ENCODE measurements at regions not wholly inside any gene's neighbourhood (a gene's known extent, or its start where the extent isn't known, plus 50 kb on each side); places are given as distances from the start of the nearest gene placed in this dataset.

DNA sequence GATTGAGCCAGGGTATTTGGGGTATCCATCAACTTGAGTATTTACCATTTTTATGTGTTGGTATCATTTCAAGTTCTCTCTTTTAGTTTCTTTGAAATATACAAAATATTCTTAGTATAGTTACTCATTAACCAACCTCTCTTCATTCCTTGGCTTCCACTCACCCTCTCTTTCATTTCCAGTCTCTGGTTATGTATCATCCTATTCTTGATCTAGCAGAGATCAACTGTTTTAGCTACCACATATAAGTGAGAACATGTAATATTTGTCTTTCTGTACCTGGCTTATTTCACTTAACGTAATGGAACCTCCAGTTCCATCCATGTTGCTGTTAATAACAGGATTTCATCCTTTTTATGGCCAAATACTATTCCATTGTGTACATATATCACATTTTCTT, 86.9 kb downstream of the DACT1 start:
- no peak overlapping the region for H3K14ac ChIP-seq (ENCODE audit: insufficient read length)
- no peak overlapping the region for H4K5ac ChIP-seq (ENCODE audit: insufficient read length, low read depth, low read length)
- no peak overlapping the region for H2BK12ac ChIP-seq (ENCODE audit: low read depth, low read length)
- DNase-seq (ENCODE audit: low read depth in 1 of 2, low spot score in 2 of 2) (no peak), FAIRE-seq (no peak)
- no peak overlapping the region for H2AFZ ChIP-seq (ENCODE audit: low read length)
- H3K23ac ChIP-seq (ENCODE audit: insufficient read length) = no peak overlapping the region
- H3K79me2 ChIP-seq (ENCODE audit: control insufficient read depth in 1 of 2, insufficient read depth in 2 of 2, low read length in 2 of 2) = no peaks in the 10 kb centered on the region
- no peak overlapping the region for H2BK5ac ChIP-seq (ENCODE audit: low read depth, low read length)
- no peak overlapping the region for H2BK20ac ChIP-seq (ENCODE audit: low read length)
- ChIA-PET CTCF (ENCODE audit: partially characterized antibody) (no interaction called here), POLR2A (ENCODE audit: partially characterized antibody) (no interaction called here)
- no peak overlapping the region for H3K27ac ChIP-seq (ENCODE audit: low read depth, low read length)
- H3K18ac ChIP-seq (ENCODE audit: extremely low read depth, low read length) = no peak overlapping the region
- H3K4me2 ChIP-seq (ENCODE audit: insufficient read depth in 1 of 2, low read depth in 2 of 2, low read length in 2 of 2) = no peak overlapping the region
- no peaks in the 10 kb centered on the region for H3K4me1 ChIP-seq (replicated peaks in 1 of 4; ENCODE audit: control insufficient read depth in 3 of 4, insufficient read depth in 4 of 4, low read length in 3 of 4)
- no peak overlapping the region for H4K91ac ChIP-seq (replicated peaks; ENCODE audit: insufficient read length, low read length)
- no peaks in the 10 kb centered on the region for H3K36me3 ChIP-seq (ENCODE audit: control insufficient read depth in 2 of 4, insufficient read depth in 4 of 4, low read length in 3 of 4)
- no peak overlapping the region for H2BK15ac ChIP-seq (ENCODE audit: low read length)
- H3K23me2 ChIP-seq (ENCODE audit: low read depth, low read length) = no peaks in the 10 kb centered on the region
- H3K9ac ChIP-seq (replicated peaks in 1 of 4; ENCODE audit: extremely low read depth in 1 of 4, low read depth in 3 of 4, low read length in 3 of 4) = no peak overlapping the region
- no peaks in the 10 kb centered on the region for H4K20me1 ChIP-seq (replicated peaks in 1 of 2; ENCODE audit: control insufficient read depth in 1 of 2, insufficient read depth in 2 of 2, low read length in 2 of 2)
- no peaks in the 10 kb centered on the region for H3K9me3 ChIP-seq (ENCODE audit: insufficient read depth in 2 of 2, low read depth in 1 of 2, low read length in 1 of 2)
- H3K56ac ChIP-seq (replicated peaks; ENCODE audit: insufficient read length, low read depth, low read length) = no peak overlapping the region
- no peak overlapping the region for H3K4me3 ChIP-seq (ENCODE audit: extremely low read depth in 1 of 4, insufficient read depth in 2 of 4, low read depth in 3 of 4, low read length in 4 of 4)
- H2BK120ac ChIP-seq (replicated peaks; ENCODE audit: low read depth, low read length) = no peak overlapping the region
- H4K8ac ChIP-seq (ENCODE audit: extremely low read depth, insufficient read depth, low read length) = no peak overlapping the region
- no peaks in the 10 kb centered on the region for H3K27me3 ChIP-seq (replicated peaks in 1 of 4; ENCODE audit: control insufficient read depth in 3 of 4, extremely low read depth in 1 of 4, insufficient read depth in 3 of 4, low read length in 3 of 4)
- H3K79me1 ChIP-seq (ENCODE audit: low read depth, low read length) = no peaks in the 10 kb centered on the region
- WGBS, 2 experiments (ENCODE audit: extremely low coverage in 1 of 2, insufficient coverage in 1 of 2, insufficient read length in 1 of 2, insufficient replicate concordance in 2 of 2, low coverage in 1 of 2, low lambda C conversion rate in 2 of 2, missing lambda C conversion rate in 1 of 2) = 84% methylated on average over 1 of the region's 1 CpG; no CpG with 5 or more reads in 1 of the 2 experiments
- no peak overlapping the region for H3K4ac ChIP-seq (replicated peaks; ENCODE audit: insufficient read length, low read depth, low read length)
- H2AK5ac ChIP-seq (ENCODE audit: low read depth, low read length) = no peak overlapping the region
- TF ChIP-seq, protein P1, sequence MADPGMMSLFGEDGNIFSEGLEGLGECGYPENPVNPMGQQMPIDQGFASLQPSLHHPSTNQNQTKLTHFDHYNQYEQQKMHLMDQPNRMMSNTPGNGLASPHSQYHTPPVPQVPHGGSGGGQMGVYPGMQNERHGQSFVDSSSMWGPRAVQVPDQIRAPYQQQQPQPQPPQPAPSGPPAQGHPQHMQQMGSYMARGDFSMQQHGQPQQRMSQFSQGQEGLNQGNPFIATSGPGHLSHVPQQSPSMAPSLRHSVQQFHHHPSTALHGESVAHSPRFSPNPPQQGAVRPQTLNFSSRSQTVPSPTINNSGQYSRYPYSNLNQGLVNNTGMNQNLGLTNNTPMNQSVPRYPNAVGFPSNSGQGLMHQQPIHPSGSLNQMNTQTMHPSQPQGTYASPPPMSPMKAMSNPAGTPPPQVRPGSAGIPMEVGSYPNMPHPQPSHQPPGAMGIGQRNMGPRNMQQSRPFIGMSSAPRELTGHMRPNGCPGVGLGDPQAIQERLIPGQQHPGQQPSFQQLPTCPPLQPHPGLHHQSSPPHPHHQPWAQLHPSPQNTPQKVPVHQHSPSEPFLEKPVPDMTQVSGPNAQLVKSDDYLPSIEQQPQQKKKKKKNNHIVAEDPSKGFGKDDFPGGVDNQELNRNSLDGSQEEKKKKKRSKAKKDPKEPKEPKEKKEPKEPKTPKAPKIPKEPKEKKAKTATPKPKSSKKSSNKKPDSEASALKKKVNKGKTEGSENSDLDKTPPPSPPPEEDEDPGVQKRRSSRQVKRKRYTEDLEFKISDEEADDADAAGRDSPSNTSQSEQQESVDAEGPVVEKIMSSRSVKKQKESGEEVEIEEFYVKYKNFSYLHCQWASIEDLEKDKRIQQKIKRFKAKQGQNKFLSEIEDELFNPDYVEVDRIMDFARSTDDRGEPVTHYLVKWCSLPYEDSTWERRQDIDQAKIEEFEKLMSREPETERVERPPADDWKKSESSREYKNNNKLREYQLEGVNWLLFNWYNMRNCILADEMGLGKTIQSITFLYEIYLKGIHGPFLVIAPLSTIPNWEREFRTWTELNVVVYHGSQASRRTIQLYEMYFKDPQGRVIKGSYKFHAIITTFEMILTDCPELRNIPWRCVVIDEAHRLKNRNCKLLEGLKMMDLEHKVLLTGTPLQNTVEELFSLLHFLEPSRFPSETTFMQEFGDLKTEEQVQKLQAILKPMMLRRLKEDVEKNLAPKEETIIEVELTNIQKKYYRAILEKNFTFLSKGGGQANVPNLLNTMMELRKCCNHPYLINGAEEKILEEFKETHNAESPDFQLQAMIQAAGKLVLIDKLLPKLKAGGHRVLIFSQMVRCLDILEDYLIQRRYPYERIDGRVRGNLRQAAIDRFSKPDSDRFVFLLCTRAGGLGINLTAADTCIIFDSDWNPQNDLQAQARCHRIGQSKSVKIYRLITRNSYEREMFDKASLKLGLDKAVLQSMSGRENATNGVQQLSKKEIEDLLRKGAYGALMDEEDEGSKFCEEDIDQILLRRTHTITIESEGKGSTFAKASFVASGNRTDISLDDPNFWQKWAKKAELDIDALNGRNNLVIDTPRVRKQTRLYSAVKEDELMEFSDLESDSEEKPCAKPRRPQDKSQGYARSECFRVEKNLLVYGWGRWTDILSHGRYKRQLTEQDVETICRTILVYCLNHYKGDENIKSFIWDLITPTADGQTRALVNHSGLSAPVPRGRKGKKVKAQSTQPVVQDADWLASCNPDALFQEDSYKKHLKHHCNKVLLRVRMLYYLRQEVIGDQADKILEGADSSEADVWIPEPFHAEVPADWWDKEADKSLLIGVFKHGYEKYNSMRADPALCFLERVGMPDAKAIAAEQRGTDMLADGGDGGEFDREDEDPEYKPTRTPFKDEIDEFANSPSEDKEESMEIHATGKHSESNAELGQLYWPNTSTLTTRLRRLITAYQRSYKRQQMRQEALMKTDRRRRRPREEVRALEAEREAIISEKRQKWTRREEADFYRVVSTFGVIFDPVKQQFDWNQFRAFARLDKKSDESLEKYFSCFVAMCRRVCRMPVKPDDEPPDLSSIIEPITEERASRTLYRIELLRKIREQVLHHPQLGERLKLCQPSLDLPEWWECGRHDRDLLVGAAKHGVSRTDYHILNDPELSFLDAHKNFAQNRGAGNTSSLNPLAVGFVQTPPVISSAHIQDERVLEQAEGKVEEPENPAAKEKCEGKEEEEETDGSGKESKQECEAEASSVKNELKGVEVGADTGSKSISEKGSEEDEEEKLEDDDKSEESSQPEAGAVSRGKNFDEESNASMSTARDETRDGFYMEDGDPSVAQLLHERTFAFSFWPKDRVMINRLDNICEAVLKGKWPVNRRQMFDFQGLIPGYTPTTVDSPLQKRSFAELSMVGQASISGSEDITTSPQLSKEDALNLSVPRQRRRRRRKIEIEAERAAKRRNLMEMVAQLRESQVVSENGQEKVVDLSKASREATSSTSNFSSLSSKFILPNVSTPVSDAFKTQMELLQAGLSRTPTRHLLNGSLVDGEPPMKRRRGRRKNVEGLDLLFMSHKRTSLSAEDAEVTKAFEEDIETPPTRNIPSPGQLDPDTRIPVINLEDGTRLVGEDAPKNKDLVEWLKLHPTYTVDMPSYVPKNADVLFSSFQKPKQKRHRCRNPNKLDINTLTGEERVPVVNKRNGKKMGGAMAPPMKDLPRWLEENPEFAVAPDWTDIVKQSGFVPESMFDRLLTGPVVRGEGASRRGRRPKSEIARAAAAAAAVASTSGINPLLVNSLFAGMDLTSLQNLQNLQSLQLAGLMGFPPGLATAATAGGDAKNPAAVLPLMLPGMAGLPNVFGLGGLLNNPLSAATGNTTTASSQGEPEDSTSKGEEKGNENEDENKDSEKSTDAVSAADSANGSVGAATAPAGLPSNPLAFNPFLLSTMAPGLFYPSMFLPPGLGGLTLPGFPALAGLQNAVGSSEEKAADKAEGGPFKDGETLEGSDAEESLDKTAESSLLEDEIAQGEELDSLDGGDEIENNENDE (IDR thresholded peaks at IDR 0.05; ENCODE audit: insufficient replicate concordance, low read length) = no peak
